NCI-H510A treated with DMSO at 0.1 percent for 48 hours (cell line): ENCODE measurements at regions not wholly inside any gene's neighbourhood (a gene's known extent, or its start where the extent isn't known, plus 50 kb on each side); places are given as distances from the start of the nearest gene placed in this dataset.
"Not testable (repeated sequence)": the region's sequence is repeated elsewhere in the genome, so short reads cannot be mapped to it uniquely, and the experiment has no call there.

Experiments
- DNase-seq: peaks from one replicate; lab custom pipeline; 2025; lab: John Stamatoyannopoulos, UW

DNA sequence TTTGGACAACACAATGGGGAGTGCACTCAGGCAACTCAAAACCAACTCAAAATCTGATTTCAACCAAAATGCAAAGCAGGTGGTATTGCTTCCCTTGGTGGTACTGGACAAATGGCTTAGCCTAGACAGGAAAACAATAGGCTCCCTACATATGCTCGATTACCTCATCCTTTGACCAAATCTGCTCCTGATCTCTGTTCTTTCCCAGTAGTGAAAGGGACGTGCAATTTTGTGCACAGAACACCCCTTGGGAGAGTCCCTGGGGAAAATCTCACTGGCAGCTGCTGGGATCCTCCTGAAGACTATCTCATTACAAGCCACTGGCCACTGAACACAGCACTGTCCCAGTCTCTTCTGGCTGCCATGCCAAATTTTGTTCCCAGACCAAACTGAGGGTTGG, 149.2 kb upstream of the VSTM2A start:
- DNase-seq, result no peak

DNA sequence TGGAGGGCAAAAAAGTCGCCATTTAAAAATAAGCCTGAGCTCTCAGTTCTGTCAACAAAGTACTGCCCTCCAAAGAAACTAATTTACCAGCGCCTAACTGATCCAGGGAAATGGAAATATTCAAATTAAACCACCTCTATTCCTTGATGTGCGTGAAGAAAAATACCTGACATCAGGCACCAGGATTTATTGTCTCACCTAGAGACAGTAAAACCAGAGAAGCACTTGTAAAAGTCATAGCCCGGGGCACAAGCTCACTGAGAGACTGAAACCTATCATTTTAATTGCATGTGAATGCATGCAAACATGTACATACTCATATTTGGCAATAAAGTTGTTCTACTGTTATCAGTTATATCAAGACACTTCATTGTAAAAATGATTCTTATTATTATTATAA, 147.3 kb upstream of the VSTM2A start:
- no peak for DNase-seq

- DNase-seq, result no peak
Observed at GRCh38 chr7:54397836-54398612, 144.2 kb upstream of the VSTM2A start.

- no peak for DNase-seq
Observed at GRCh38 chr7:54398863-54399262, 143.3 kb upstream of the VSTM2A start.

DNA sequence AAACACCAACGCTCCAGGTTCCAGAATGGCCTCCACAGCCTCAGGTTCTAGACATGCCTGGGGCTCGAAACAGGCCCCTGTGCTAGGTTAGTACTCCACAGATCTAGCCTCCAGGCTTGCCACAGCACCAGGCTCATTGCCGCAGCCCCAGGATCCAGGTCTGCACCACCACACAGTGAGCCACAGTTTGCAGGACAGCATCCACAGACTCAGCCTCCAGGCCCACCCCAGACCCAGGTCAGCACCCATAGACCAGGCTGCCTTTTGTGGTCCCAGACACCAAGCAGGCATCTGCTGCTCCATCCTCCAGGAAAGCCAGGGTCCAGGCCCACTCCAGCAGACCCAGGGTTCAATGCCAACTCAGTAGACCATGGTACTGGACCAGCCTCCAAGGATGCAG, 132.3 kb upstream of the VSTM2A start:
- no peak for DNase-seq

- no peak for DNase-seq
Observed at GRCh38 chr7:54416678-54417077, 125.5 kb upstream of the VSTM2A start.

DNA sequence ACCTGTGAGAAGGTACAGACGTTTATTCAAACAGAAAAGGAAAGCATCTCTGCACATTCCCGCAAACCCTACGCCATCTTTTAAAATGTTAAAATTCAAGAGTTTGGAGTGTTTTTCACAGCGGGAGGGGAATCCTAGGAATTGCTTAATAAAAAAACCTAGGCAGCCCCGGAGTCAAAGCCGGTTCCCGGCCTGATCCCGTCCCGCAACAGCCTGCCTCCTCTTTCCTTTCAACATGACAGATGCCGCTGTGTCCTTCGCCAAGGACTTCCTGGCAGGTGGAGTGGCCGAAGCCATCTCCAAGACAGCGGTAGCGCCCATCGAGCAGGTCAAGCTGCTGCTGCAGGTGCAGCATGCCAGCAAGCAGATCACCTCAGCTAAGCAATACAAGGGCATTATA, 123.0 kb upstream of the VSTM2A start:
- DNase-seq, result no peak

DNA sequence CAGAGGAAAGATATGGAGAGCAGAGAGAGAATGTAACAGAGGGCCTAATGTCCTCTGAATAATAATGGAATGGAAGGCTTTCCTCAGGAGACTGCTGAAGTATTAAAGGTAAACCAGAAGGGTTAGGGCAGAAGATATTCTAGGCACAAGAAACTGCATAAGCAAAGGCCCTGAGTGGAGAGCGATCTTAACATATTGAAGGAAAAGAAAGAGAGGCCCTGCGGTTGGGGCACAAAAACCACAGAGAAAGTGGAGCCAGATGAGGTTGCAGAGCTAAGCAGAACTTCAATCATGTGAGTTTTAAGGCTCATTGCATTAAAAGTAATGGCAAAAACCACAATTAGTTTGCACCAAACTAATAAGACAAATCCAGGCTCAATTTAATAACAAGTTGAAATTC, 115.8 kb upstream of the VSTM2A start:
- DNase-seq, result no peak

DNA sequence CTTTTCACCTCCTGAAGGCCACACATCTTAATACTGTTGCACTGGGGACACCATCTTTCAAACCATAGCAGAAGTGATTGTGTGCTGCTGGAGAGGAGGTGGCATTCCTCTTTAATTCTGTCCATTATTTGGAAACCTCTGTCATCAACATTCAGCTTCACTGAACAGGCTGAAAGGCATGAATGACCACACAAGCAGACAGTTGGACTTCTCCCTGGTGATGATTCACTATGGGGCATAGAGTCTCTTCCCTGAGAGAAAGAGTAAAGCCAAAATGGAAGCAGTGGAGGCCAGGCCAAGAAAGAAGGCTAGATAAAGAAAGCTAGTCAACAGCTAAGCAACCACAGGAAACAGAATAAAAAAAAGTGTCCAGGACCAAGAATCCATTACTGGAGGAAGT, 113.1 kb upstream of the VSTM2A start:
- no peak for DNase-seq

- no peak for DNase-seq
Observed at GRCh38 chr7:54439391-54439790, 102.8 kb upstream of the VSTM2A start.

- DNase-seq, result not testable (repeated sequence)
Observed at GRCh38 chr7:54444046-54444686, 98.0 kb upstream of the VSTM2A start.

- not testable (repeated sequence) for DNase-seq
Observed at GRCh38 chr7:54453168-54453567, 89.0 kb upstream of the VSTM2A start.

DNA sequence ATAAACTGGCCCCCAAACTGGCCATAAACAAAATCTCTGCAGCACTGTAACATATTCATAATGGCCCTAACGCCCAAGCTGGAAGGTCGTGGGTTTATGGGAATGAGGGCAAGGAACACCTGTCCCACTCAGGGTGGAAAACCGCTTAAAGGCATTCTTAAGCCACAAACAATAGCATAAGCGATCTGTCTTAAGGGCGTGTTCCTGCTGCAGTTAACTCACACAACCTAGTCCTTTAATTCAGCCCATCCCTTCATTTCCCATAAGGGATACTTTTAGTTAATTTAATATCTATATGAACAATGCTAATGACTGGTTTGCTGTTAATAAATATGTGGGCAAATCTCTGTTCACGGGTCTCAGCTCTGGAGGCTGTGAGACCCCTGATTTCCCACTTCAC, 87.5 kb upstream of the VSTM2A start:
- not testable (repeated sequence) for DNase-seq

GRCh38 chr7:54465095-54465494, 77.1 kb upstream of the VSTM2A start:
- no peak for DNase-seq

DNA sequence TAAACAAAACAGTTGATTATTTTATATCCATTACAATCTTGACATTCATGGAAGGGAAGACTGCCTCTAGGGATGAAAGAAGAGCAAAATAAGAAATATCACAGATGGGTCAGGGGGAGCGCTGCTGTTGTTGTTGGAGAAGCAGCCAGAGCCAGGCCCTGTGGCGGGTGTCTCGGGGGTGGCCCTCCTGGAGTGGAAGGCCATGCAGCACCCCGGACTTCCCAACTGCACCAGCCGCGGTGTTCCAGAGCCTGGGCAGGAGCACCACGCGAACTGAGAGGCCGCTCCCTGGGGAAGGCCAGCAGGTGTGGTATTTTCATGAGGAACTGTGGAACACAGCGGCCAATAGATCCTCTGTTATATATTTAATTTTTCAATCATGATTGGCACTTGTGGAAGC, 72.4 kb upstream of the VSTM2A start:
- DNase-seq, result no peak

- no peak for DNase-seq
Observed at GRCh38 chr7:54476609-54477008, 65.6 kb upstream of the VSTM2A start.

- DNase-seq, result no peak
Observed at GRCh38 chr7:54477083-54477482, 65.1 kb upstream of the VSTM2A start.

GRCh38 chr7:54483523-54483922, 58.7 kb upstream of the VSTM2A start:
- DNase-seq, result peak; percentile 75

GRCh38 chr7:54485044-54485443, 57.1 kb upstream of the VSTM2A start:
- peak; percentile 99 for DNase-seq
